A673 (cell line): ENCODE measurements at regions not wholly inside any gene's neighbourhood (a gene's known extent, or its start where the extent isn't known, plus 50 kb on each side); places are given as distances from the start of the nearest gene placed in this dataset.

ENCODE experiments used
- BruUV-seq: library from RNA; stranded (reverse); fragments of 400-500 nt; replicated peaks from 2 replicates; lab custom pipeline; 2021; lab: Mats Ljungman, UMichigan
- CTCF ChIA-PET: fragments of 300-600 bp; sonication (Branson Sonifier 250); formaldehyde crosslinking; loops from one replicate; lab custom pipeline; 2022; ENCODE audit warnings: antibody characterized with exemption; lab: Charles Lee
- POLR2A ChIA-PET: fragments of 300-600 bp; sonication (Branson Sonifier 250); formaldehyde crosslinking; loops from one replicate; lab custom pipeline; 2022; ENCODE audit warnings: antibody characterized with exemption; ENCODE audit not compliant: low non-redundant PET; lab: Charles Lee
- DNase-seq: peaks from one replicate; pipeline ENCODE4 v3.0.0-alpha.2; 2015; ENCODE audit warnings: low spot score
- H3K27ac ChIP-seq: fragments of 200-600 bp; sonication (generic); 2 replicates; pipeline ENCODE4 v1.5.1; 2016; ENCODE audit warnings: mixed run types, low read depth, mild to moderate bottlenecking, mixed read lengths, antibody characterized with exemption, low read length; ENCODE audit not compliant: poor library complexity, severe bottlenecking
- H3K27me3 ChIP-seq: fragments of 200-600 bp; sonication (generic); replicated peaks from 2 replicates; pipeline ENCODE4 v1.6.1; 2017; ENCODE audit warnings: mixed run types, low read depth, mild to moderate bottlenecking, mixed read lengths, antibody characterized with exemption, low read length; ENCODE audit not compliant: insufficient read depth, poor library complexity
- H3K36me3 ChIP-seq: fragments of 200-600 bp; sonication (generic); 2 replicates; pipeline ENCODE4 v1.6.1; 2016; ENCODE audit warnings: mixed run types, mild to moderate bottlenecking, mixed read lengths, antibody characterized with exemption, low read length; ENCODE audit not compliant: insufficient read depth, poor library complexity, severe bottlenecking
- H3K4me1 ChIP-seq: fragments of 200-600 bp; sonication (generic); 2 replicates; pipeline ENCODE4 v1.6.1; 2017; ENCODE audit warnings: mixed run types, mild to moderate bottlenecking, mixed read lengths, antibody characterized with exemption, low read length; ENCODE audit not compliant: insufficient read depth, poor library complexity, severe bottlenecking
- H3K4me3 ChIP-seq: fragments of 200-600 bp; sonication (generic); 2 replicates; pipeline ENCODE4 v1.5.1; 2016; ENCODE audit warnings: low read depth, mixed run types, mild to moderate bottlenecking, mixed read lengths, low read length; ENCODE audit not compliant: poor library complexity, severe bottlenecking
- H3K9me3 ChIP-seq: fragments of 200-600 bp; sonication (generic); 2 replicates; pipeline ENCODE4 v1.6.1; 2016; ENCODE audit warnings: mixed run types, low read depth, mild to moderate bottlenecking, mixed read lengths, antibody characterized with exemption, low read length; ENCODE audit not compliant: poor library complexity, severe bottlenecking
- EZH2 ChIP-seq: fragments of 200-600 bp; sonication (generic); IDR thresholded peaks from 2 replicates; pipeline ENCODE4 v1.6.1; 2017; ENCODE audit warnings: borderline replicate concordance, low read depth, mild to moderate bottlenecking, mixed read lengths, antibody characterized with exemption, low read length; ENCODE audit not compliant: poor library complexity, severe bottlenecking
- intact Hi-C: fragments of 100-400 bp; cut with micrococcal nuclease; formaldehyde crosslinking; loops from one replicate; pipeline ENCODE4 v1.10.0; 2022; ENCODE audit not compliant: unreplicated experiment
- TF ChIP-seq, protein P1 (sequence below): fragments of 300-800, 200-600 bp; sonication (generic); conservative IDR thresholded peaks from 2 replicates; pipeline ENCODE4 v1.5.1; 2017; ENCODE audit warnings: low read depth, mild to moderate bottlenecking, antibody characterized with exemption, low read length, moderate library complexity, mixed read lengths

- TF ChIP-seq, protein P1, sequence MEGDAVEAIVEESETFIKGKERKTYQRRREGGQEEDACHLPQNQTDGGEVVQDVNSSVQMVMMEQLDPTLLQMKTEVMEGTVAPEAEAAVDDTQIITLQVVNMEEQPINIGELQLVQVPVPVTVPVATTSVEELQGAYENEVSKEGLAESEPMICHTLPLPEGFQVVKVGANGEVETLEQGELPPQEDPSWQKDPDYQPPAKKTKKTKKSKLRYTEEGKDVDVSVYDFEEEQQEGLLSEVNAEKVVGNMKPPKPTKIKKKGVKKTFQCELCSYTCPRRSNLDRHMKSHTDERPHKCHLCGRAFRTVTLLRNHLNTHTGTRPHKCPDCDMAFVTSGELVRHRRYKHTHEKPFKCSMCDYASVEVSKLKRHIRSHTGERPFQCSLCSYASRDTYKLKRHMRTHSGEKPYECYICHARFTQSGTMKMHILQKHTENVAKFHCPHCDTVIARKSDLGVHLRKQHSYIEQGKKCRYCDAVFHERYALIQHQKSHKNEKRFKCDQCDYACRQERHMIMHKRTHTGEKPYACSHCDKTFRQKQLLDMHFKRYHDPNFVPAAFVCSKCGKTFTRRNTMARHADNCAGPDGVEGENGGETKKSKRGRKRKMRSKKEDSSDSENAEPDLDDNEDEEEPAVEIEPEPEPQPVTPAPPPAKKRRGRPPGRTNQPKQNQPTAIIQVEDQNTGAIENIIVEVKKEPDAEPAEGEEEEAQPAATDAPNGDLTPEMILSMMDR, result no peak
- TF ChIP-seq EZH2, result no peak
- POLR2A ChIA-PET, result no interaction called here
- CTCF ChIA-PET, result no interaction called here
- no peaks in the 10 kb centered on the region for H3K36me3 ChIP-seq
- no peaks in the 10 kb centered on the region for H3K27me3 ChIP-seq
- peaks cover 5% of the 10 kb centered on the region for H3K9me3 ChIP-seq
- no TSS peak for BruUV-seq
- no peak overlapping the region for H3K27ac ChIP-seq
- no peak for DNase-seq
- no peak overlapping the region for H3K4me3 ChIP-seq
- no peaks in the 10 kb centered on the region for H3K4me1 ChIP-seq
- intact Hi-C loops, result no loop called here
Observed at GRCh38 chr9:20009606-20010005, 220.8 kb upstream of the SLC24A2 start.

DNA sequence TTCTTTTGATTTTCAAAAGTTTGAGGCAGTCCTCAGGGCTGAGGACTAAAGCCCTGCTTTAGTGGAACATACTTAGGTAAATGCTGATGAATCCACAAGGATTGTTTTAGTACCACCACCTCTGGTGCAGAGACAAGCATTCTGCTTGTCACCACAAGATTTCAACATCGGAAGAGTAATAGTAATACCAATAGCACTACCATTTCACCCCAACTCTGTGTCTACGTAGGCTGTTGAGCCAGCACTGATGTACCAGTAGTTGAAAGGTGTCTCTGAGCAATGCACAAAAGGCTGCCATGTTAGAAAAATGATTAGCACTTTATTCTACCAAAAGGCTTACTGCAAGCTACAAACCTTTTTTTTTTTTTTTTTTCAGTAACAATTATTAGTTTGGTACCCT lies 213.2 kb upstream of the SLC24A2 start:
- Histone ChIP-seq H3K27me3 (no peaks in the 10 kb centered on the region), H3K9me3 (no peaks in the 10 kb centered on the region), H3K4me3 (no peak overlapping the region), H3K27ac (no peak overlapping the region), H3K36me3 (no peaks in the 10 kb centered on the region), H3K4me1 (peaks cover 19% of the 10 kb centered on the region)
- no TSS peak for BruUV-seq
- ChIA-PET POLR2A (no interaction called here), CTCF (no interaction called here)
- intact Hi-C loops, result no loop called here
- DNase-seq, result no peak
- TF ChIP-seq, protein P1, result no peak
- no peak for TF ChIP-seq EZH2

DNA sequence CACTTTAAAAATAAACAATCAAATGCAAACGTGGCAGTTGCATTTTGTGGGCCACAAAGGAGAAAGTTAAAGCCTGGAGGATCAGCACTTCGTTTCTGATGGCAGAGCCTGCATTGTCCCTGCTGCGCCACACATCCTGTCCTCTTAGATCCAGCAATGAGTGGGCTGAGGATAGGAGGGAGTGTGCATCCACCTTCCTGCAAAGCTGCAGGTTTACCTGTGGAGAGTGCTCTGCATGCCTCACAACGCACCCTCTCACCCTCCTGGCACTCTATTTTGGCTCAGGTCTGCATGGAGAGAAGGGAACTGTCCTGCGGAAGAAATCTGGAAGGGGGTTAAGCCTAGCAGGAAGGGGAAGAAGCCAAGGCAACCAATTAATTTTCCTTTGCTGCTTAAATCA lies 212.2 kb upstream of the SLC24A2 start:
- ChIA-PET CTCF (no interaction called here), POLR2A (no interaction called here)
- H3K4me3 ChIP-seq, result no peak overlapping the region
- intact Hi-C loops, result no loop called here
- BruUV-seq, result no TSS peak
- TF ChIP-seq, protein P1, result no peak
- H3K9me3 ChIP-seq, result no peaks in the 10 kb centered on the region
- H3K36me3 ChIP-seq, result no peaks in the 10 kb centered on the region
- no peaks in the 10 kb centered on the region for H3K27me3 ChIP-seq
- DNase-seq, result no peak
- peaks cover 19% of the 10 kb centered on the region for H3K4me1 ChIP-seq
- no peak overlapping the region for H3K27ac ChIP-seq
